ENCODE measurements at regions not wholly inside any gene's neighbourhood (a gene's known extent, or its start where the extent isn't known, plus 50 kb on each side); places are given as distances from the start of the nearest gene placed in this dataset.
A peak's percentile ranks its signal among the peaks of the same experiment; 100 is the strongest.

GRCh38 chr17:55668312-55668920 lies 54.2 kb downstream of the TMEM100 start:
- DNase-seq = peak; percentile 15

GRCh38 chr17:55666806-55667205 lies 55.9 kb downstream of the TMEM100 start:
- DNase-seq = no peak

GRCh38 chr17:55664287-55664686 lies 58.4 kb downstream of the TMEM100 start:
- DNase-seq = no peak

- DNase-seq = no peak
Measured at GRCh38 chr17:55663400-55663799, 59.3 kb downstream of the TMEM100 start.

GRCh38 chr17:55661963-55662834 lies 60.5 kb downstream of the TMEM100 start:
- DNase-seq = no peak

- DNase-seq = no peak
Measured at GRCh38 chr17:55661256-55661758, 61.4 kb downstream of the TMEM100 start.

GRCh38 chr17:55660178-55660886 lies 62.3 kb downstream of the TMEM100 start:
- peak; percentile 53 for DNase-seq

- DNase-seq = no peak
Measured at GRCh38 chr17:55659661-55660060, 63.0 kb downstream of the TMEM100 start.

GRCh38 chr17:55655777-55656176 lies 66.9 kb downstream of the TMEM100 start:
- no peak for DNase-seq

GRCh38 chr17:55654821-55655220 lies 67.8 kb downstream of the TMEM100 start:
- DNase-seq = no peak

GRCh38 chr17:55654022-55654421 lies 68.6 kb downstream of the TMEM100 start:
- no peak for DNase-seq

GRCh38 chr17:55652825-55653224 lies 69.8 kb downstream of the TMEM100 start:
- no peak for DNase-seq

- no peak for DNase-seq
Measured at GRCh38 chr17:55652114-55652823, 70.4 kb downstream of the TMEM100 start.

- DNase-seq = no peak
Measured at GRCh38 chr17:55649957-55650597, 72.6 kb downstream of the TMEM100 start.

- no peak for DNase-seq
Measured at GRCh38 chr17:55648086-55648485, 74.6 kb downstream of the TMEM100 start.

GRCh38 chr17:55645361-55645760 lies 77.3 kb downstream of the TMEM100 start:
- DNase-seq = no peak

- DNase-seq = no peak
Measured at GRCh38 chr17:55644346-55644745, 78.3 kb downstream of the TMEM100 start.

GRCh38 chr17:55642741-55643140 lies 79.9 kb downstream of the TMEM100 start:
- peak; percentile 19 for DNase-seq

GRCh38 chr17:55641676-55642081 lies 81.0 kb downstream of the TMEM100 start:
- peak; percentile 46 for DNase-seq

- no peak for DNase-seq
Measured at GRCh38 chr17:55639096-55639495, 83.6 kb downstream of the TMEM100 start.

GRCh38 chr17:55635253-55635914 lies 87.3 kb downstream of the TMEM100 start:
- DNase-seq = peak; percentile 49

GRCh38 chr17:55634702-55635101 lies 88.0 kb downstream of the TMEM100 start:
- no peak for DNase-seq

Data from NCI-H69 (cell line).